ENCODE measurements at regions not wholly inside any gene's neighbourhood (a gene's known extent, or its start where the extent isn't known, plus 50 kb on each side); places are given as distances from the start of the nearest gene placed in this dataset.
"Not testable (repeated sequence)": the region's sequence is repeated elsewhere in the genome, so short reads cannot be mapped to it uniquely, and the experiment has no call there.

- DNase-seq: no peak
These were observed 605.0 kb upstream of the RAB6C start for GRCh38 chr2:129374452-129374851.

- DNase-seq: no peak
These were observed 603.6 kb upstream of the RAB6C start for GRCh38 chr2:129375632-129376425.

GRCh38 chr2:129376426-129377077, 602.9 kb upstream of the RAB6C start:
- no peak for DNase-seq

- DNase-seq: no peak
These were observed 602.4 kb upstream of the RAB6C start for GRCh38 chr2:129377078-129377469.

- DNase-seq: no peak
These were observed 601.3 kb upstream of the RAB6C start for GRCh38 chr2:129378186-129378585.

- DNase-seq: no peak
These were observed 600.1 kb upstream of the RAB6C start for GRCh38 chr2:129379411-129379810.

- DNase-seq: no peak
These were observed 597.7 kb upstream of the RAB6C start for GRCh38 chr2:129381789-129382188.

GRCh38 chr2:129388870-129389269, 590.6 kb upstream of the RAB6C start:
- DNase-seq: no peak

- no peak for DNase-seq
These were observed 585.6 kb upstream of the RAB6C start for GRCh38 chr2:129393816-129394215.

- DNase-seq: no peak
These were observed 582.4 kb upstream of the RAB6C start for GRCh38 chr2:129396980-129397599.

- no peak for DNase-seq
These were observed 578.6 kb upstream of the RAB6C start for GRCh38 chr2:129400826-129401225.

GRCh38 chr2:129402076-129402475, 577.4 kb upstream of the RAB6C start:
- no peak for DNase-seq

GRCh38 chr2:129404000-129404685, 575.3 kb upstream of the RAB6C start:
- no peak for DNase-seq

- no peak for DNase-seq
These were observed 570.9 kb upstream of the RAB6C start for GRCh38 chr2:129408570-129408969.

GRCh38 chr2:129417041-129417440, 562.4 kb upstream of the RAB6C start:
- DNase-seq: not testable (repeated sequence)

GRCh38 chr2:129422028-129422427, 557.4 kb upstream of the RAB6C start:
- DNase-seq: no peak

- DNase-seq: no peak
These were observed 551.3 kb upstream of the RAB6C start for GRCh38 chr2:129428086-129428660.

- no peak for DNase-seq
These were observed 548.6 kb upstream of the RAB6C start for GRCh38 chr2:129430911-129431310.

- no peak for DNase-seq
These were observed 547.6 kb upstream of the RAB6C start for GRCh38 chr2:129431881-129432280.

- DNase-seq: no peak
These were observed 542.7 kb upstream of the RAB6C start for GRCh38 chr2:129436809-129437208.

- no peak for DNase-seq
These were observed 541.7 kb upstream of the RAB6C start for GRCh38 chr2:129437725-129438124.

GRCh38 chr2:129438501-129439057, 540.9 kb upstream of the RAB6C start:
- no peak for DNase-seq
